ENCODE measurements at regions not wholly inside any gene's neighbourhood (a gene's known extent, or its start where the extent isn't known, plus 50 kb on each side); places are given as distances from the start of the nearest gene placed in this dataset.

DNA sequence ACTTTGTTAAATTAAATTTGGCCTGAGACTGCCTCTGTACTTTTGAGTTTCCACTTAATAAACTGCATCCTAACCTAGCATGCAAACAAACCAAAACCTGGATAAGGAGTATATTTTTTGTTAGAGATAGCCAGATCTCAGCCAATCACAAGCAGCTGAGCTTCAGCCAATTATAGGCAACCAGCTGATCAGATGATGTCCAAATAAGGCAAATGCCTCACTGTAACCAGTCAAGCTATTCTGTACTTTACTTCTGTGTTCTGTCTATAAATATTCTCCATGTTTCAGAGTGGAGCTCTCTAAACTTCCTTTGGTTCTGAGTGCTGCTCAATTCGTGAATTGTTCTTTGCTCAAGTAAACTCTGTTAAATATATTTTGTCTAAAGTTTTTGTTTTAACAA, 194.6 kb upstream of the RGS17 start:
- POLR2A ChIA-PET, result no interaction called here
- Mint-ChIP-seq H3K36me3 (ENCODE audit: insufficient read depth, unreplicated experiment) (no peaks in the 10 kb centered on the region), H3K27me3 (ENCODE audit: insufficient read depth, unreplicated experiment) (no peaks in the 10 kb centered on the region), H3K9me3 (ENCODE audit: unreplicated experiment) (peaks cover 12% of the 10 kb centered on the region), H3K4me3 (ENCODE audit: unreplicated experiment) (no peak overlapping the region), H3K27ac (ENCODE audit: low read depth, unreplicated experiment) (no peak overlapping the region), H3K4me1 (ENCODE audit: insufficient read depth, unreplicated experiment) (peaks cover 6% of the 10 kb centered on the region)
- DNase-seq (ENCODE audit: unreplicated experiment), result no peak
- no TSS peak for BruUV-seq (replicated peaks)
- TF ChIP-seq, protein P1, sequence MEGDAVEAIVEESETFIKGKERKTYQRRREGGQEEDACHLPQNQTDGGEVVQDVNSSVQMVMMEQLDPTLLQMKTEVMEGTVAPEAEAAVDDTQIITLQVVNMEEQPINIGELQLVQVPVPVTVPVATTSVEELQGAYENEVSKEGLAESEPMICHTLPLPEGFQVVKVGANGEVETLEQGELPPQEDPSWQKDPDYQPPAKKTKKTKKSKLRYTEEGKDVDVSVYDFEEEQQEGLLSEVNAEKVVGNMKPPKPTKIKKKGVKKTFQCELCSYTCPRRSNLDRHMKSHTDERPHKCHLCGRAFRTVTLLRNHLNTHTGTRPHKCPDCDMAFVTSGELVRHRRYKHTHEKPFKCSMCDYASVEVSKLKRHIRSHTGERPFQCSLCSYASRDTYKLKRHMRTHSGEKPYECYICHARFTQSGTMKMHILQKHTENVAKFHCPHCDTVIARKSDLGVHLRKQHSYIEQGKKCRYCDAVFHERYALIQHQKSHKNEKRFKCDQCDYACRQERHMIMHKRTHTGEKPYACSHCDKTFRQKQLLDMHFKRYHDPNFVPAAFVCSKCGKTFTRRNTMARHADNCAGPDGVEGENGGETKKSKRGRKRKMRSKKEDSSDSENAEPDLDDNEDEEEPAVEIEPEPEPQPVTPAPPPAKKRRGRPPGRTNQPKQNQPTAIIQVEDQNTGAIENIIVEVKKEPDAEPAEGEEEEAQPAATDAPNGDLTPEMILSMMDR (IDR thresholded peaks at IDR 0.05; ENCODE audit: unreplicated experiment), result no peak
- CTCF ChIA-PET, result interaction anchor here (0.7 kb wide), 1 partner anchor 967 kb away, joined by 3 read pairs; no protein-coding TSS in a partner anchor
- intact Hi-C loops (cut with micrococcal nuclease), result no loop called here

DNA sequence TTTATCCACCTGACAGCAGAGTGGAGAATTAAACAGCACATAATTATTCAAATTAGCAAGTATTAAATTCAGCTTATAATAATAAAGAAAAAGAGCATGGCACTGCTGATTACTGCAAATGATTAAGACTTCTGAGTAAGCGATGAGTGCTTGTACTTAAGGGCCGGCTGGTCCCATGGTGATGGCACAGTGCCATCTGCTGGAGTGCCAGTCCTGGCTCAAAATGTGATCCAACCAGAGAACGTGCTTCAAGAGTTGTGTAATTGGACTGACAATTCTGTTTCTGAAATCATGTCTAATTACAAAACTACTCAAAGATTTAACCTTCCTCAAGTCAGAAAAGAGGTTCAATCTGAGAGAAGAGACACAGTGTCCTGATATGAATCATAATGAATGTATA, 181.6 kb upstream of the RGS17 start:
- intact Hi-C loops (cut with micrococcal nuclease), result loop anchor here (1.0 to 10.0 kb wide), 5 partner anchors 81 to 634 kb away; no protein-coding TSS in a partner anchor
- BruUV-seq (replicated peaks), result no TSS peak
- no peak overlapping the region for H3K4me3 Mint-ChIP-seq (ENCODE audit: unreplicated experiment)
- TF ChIP-seq, protein P1 (IDR thresholded peaks at IDR 0.05; ENCODE audit: unreplicated experiment), result peak; percentile 28
- no peak overlapping the region for H3K27ac Mint-ChIP-seq (ENCODE audit: low read depth, unreplicated experiment)
- POLR2A ChIA-PET, result interaction anchor here (1.6 kb wide), 1 partner anchor 280 kb away, joined by 4 read pairs; no protein-coding TSS in a partner anchor
- no peaks in the 10 kb centered on the region for H3K9me3 Mint-ChIP-seq (ENCODE audit: unreplicated experiment)
- peak; percentile 87 for DNase-seq (ENCODE audit: unreplicated experiment)
- CTCF ChIA-PET, result interaction anchor here (0.7 to 2.4 kb wide), 9 partner anchors 16 to 286 kb away, joined by 3 to 16 read pairs (median 3); no protein-coding TSS in a partner anchor
- no peaks in the 10 kb centered on the region for H3K36me3 Mint-ChIP-seq (ENCODE audit: insufficient read depth, unreplicated experiment)
- no peaks in the 10 kb centered on the region for H3K27me3 Mint-ChIP-seq (ENCODE audit: insufficient read depth, unreplicated experiment)
- H3K4me1 Mint-ChIP-seq (ENCODE audit: insufficient read depth, unreplicated experiment), result no peaks in the 10 kb centered on the region

DNA sequence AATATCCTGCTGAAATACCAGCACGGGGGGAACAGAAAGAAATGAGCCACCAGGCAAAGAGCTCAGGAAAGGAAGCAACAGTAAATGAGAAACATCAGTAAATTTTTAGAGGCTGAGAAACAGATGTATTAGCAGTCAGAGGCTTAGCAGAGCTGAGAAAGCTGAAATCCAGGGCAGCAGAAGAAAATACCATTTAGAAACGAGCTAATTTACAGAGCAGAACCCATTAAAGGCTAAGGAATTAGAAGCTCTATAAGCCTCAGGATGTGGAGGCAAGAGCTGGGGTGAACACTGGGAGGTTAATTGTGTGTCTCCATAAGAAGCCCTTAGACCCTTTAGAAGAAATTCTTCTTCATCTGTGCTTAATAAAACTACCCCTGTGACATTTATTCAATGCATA, 178.6 kb upstream of the RGS17 start:
- intact Hi-C loops (cut with micrococcal nuclease), result loop anchor here (5.0 to 10.0 kb wide), 2 partner anchors 357 to 445 kb away; no protein-coding TSS in a partner anchor

DNA sequence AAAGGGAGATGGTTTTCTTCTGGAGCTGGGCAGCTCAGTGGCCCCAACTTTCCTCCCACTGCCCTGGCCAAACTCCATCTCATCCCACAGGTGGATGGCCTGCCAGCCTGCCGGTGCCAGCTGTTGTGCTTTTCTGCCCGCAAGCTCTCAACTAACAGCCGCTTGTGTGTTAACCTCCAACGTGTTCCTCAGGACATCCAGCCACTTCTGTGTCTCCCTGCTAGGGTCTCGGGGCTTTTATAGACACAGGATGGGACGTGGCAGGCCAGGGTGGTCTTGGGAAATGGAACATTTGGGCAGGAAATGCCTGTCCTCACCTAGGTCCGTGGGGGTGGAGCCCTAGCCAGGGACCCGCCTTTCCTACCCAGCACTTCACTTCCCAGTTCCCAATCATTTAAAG, 171.1 kb upstream of the RGS17 start:
- no peak for DNase-seq (ENCODE audit: unreplicated experiment)
- Mint-ChIP-seq H3K4me3 (ENCODE audit: unreplicated experiment) (no peak overlapping the region), H3K36me3 (ENCODE audit: insufficient read depth, unreplicated experiment) (peaks cover 6% of the 10 kb centered on the region), H3K9me3 (ENCODE audit: unreplicated experiment) (no peaks in the 10 kb centered on the region), H3K27ac (ENCODE audit: low read depth, unreplicated experiment) (no peak overlapping the region), H3K27me3 (ENCODE audit: insufficient read depth, unreplicated experiment) (no peaks in the 10 kb centered on the region), H3K4me1 (ENCODE audit: insufficient read depth, unreplicated experiment) (no peaks in the 10 kb centered on the region)
- ChIA-PET POLR2A (no interaction called here), CTCF (interaction anchor here (0.6 kb wide), 1 partner anchor 507 kb away, joined by 3 read pairs; no protein-coding TSS in a partner anchor)
- TF ChIP-seq, protein P1 (IDR thresholded peaks at IDR 0.05; ENCODE audit: unreplicated experiment), result no peak
- BruUV-seq (replicated peaks), result no TSS peak
- intact Hi-C loops (cut with micrococcal nuclease), result no loop called here

More for the DNA sequence above, 178.6 kb upstream of the RGS17 start:
- ChIA-PET CTCF (interaction anchor here (0.5 to 1.3 kb wide), 3 partner anchors 10 to 326 kb away, joined by 3 read pairs; no protein-coding TSS in a partner anchor), POLR2A (no interaction called here)
- H3K36me3 Mint-ChIP-seq (ENCODE audit: insufficient read depth, unreplicated experiment), result peaks cover 6% of the 10 kb centered on the region
- no peak overlapping the region for H3K27ac Mint-ChIP-seq (ENCODE audit: low read depth, unreplicated experiment)
- DNase-seq (ENCODE audit: unreplicated experiment), result no peak
- no peaks in the 10 kb centered on the region for H3K27me3 Mint-ChIP-seq (ENCODE audit: insufficient read depth, unreplicated experiment)
- H3K9me3 Mint-ChIP-seq (ENCODE audit: unreplicated experiment), result no peaks in the 10 kb centered on the region
- H3K4me3 Mint-ChIP-seq (ENCODE audit: unreplicated experiment), result no peak overlapping the region
- TF ChIP-seq, protein P1 (IDR thresholded peaks at IDR 0.05; ENCODE audit: unreplicated experiment), result no peak
- no peaks in the 10 kb centered on the region for H3K4me1 Mint-ChIP-seq (ENCODE audit: insufficient read depth, unreplicated experiment)
- BruUV-seq (replicated peaks), result no TSS peak

All from MCF 10A (cell line).